HG02610 (cell line): ENCODE measurements at regions not wholly inside any gene's neighbourhood (a gene's known extent, or its start where the extent isn't known, plus 50 kb on each side); places are given as distances from the start of the nearest gene placed in this dataset.

Source experiments
- ATAC-seq: cut with Tn5 transposase; IDR thresholded peaks from one replicate; pipeline ENCODE4 v1.9.1; 2021; ENCODE audit warnings: mild to moderate bottlenecking, moderate library complexity; ENCODE audit not compliant: unreplicated experiment

GRCh38 chr18:2324459-2324858 is 246.8 kb downstream of the METTL4 start:
- no peak for ATAC-seq

GRCh38 chr18:2325308-2325849 is 245.9 kb downstream of the METTL4 start:
- ATAC-seq = no peak

DNA sequence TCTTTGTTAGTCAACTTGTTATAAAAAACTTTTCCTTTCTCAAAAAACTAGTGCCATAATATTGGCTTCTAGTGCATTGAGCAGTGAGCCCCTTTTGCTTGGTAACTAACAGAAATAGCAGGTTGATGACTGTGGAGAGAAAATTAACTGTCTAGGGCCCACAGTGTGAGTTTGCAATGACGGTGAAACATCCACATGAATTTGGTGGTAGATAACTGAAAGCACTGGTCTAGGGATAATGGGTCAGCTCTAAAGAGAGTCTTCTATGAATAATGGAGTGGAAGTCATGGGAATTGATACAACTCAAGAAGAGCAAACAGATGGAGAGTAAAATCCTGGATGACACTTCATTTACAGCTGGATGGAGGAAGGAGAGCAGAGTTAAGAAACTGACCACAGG is 245.4 kb downstream of the METTL4 start:
- no peak for ATAC-seq

DNA sequence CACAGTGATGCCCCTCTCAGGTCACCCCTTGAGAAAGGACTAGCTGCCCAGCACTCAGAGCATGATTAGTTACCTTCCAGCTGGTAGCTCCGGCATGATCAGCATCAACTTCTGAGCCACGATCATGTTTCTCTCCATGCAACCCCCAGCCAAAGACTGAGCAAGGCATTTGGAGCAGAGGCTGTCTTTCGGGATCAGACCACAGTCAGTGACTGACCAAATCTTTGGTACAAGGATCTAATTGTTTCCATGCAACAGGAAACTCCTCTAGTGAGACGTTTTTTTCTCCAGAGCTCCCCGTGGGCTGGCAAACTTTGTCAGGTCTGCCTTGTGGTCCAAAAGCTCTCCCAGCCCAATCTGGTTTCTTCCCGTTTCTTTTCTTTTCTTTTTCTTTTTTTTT is 244.3 kb downstream of the METTL4 start:
- ATAC-seq = no peak

DNA sequence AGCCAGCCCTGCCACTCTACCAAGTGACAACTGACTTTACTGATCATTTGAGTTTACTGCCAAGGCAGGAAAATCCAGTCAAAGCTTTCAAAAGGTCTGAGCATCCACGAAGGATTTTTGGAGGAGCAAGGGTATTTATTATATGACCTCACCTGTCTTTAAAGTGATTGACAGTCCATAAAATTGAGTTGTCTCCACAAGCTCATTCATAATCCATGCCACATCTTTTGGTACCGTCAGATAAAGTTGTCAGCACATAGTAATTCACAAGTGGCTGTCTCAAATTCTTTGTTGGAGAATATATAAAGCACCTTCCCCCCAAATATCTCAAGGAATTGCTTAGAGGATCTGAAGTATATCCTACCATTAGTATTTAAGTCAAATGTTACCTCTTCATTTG is 240.5 kb downstream of the METTL4 start:
- no peak for ATAC-seq

GRCh38 chr18:2331491-2331890 is 239.8 kb downstream of the METTL4 start:
- ATAC-seq = no peak

GRCh38 chr18:2336690-2337392 is 234.5 kb downstream of the METTL4 start:
- no peak for ATAC-seq

GRCh38 chr18:2337552-2338141 is 233.7 kb downstream of the METTL4 start:
- ATAC-seq = peak; percentile 77

DNA sequence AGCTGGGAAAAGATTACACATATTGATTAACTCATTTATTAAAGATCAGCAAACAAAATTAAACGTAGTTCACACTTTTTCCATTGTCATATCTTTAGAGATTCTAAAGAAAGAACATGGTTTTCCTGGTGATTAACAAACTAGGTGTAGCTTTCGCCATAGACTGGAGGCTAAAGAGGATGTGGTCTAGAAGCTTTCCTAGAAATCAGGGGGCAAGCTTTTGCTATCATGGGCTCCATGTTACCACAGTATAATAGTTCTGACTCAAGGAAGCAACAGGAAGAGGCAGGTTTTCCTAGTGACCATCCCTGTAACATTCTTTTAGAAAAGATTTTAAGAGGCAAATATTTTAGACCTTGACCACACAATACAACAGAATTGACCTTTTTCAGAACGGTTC is 232.7 kb downstream of the METTL4 start:
- ATAC-seq = no peak

DNA sequence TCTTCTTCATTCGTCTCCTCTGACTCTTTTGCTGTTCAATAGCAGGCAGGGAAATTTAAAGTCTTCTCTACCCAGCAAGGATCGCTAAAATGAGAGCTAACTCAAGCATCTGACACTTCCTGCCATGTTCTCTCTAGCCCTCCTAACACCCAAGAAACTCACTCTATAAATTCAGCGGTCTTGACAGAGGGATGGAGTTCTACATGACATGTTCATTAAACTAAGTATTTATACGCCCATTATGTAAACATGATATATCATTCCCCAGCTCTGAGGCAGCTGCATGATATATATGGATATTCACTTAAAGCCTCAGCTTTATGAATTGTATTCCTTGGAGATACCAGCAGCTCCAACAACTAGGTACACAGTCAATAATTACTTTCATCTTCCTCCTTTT is 231.0 kb downstream of the METTL4 start:
- ATAC-seq = no peak

DNA sequence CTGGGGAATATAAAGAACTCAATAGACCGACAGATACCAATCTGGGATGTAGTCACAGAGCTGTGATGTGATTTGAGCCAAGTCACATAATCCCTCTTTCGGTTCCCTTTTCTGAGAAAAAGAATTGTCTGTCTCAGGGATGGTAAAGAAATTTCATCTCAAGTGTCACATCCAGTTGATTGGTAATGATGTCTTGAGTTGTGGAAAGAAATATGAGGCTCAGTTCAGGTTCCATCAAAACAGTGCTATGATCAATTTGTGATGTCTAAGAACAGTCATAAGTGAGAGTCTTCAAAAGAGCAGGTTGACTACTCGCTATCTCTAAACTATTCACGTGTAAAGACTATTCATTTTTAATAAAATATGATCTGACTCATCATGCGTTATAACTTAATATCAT is 223.3 kb downstream of the METTL4 start:
- ATAC-seq = no peak

- ATAC-seq = no peak
Observed at GRCh38 chr18:2351126-2351850, 220.0 kb downstream of the METTL4 start.

GRCh38 chr18:2354292-2354691 is 217.0 kb downstream of the METTL4 start:
- no peak for ATAC-seq

GRCh38 chr18:2356906-2357305 is 214.4 kb downstream of the METTL4 start:
- no peak for ATAC-seq

- no peak for ATAC-seq
Observed at GRCh38 chr18:2360861-2361260, 210.4 kb downstream of the METTL4 start.

DNA sequence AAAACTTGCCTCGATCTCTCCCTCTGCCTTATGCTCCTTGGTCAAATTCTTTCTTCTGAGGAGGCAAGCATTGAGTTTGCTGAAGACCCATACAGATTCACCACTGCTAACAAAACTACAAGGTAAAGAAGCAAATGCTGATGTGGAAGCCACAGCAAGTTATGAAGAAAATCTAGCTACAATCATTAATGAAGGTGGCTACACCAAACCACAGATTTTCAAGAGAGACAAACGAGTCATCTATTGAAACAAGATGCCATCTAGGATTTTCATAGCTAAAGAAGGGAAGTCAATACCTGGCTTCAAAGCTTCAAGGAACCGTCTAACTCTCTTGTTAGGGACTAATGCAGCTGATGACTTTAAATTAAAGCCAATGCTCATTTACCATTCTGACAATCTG is 203.2 kb downstream of the METTL4 start:
- ATAC-seq = no peak

DNA sequence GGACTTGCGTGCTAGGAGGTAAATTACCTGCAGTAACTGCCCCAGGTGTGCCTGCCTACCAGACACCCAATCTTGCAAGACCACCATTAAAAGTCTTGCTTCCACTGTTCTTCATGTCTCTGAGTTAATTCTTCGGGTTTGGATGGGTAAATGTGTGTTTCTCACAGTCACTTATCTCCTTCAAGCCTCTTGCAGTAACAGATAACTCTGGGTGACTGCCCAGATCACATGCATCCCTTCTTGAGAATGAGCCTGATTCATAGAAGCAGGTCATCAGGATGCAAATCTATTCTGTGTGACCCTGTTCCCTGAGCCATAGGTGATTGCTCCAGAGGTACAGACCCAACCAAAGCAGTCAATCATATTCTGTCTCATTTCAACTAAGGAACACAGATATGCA is 194.6 kb downstream of the METTL4 start:
- no peak for ATAC-seq

DNA sequence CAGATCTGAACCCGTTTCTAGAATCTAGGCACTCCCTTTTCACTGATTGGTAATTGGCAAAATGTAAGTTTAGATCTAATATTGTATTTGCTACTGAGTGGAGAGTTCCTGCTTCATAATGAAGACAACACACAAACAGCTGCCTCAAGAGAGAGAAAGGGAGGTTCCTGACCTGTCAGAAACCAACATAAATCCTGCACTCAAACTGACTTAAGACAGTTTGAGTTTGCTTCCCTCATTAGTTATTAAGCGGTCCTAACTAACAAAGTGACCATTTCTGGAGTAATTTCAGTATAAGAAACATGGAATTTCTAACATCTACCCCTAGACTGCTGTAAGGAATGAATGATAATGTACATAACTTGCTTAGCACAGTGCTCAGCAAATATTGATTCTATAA is 191.2 kb downstream of the METTL4 start:
- ATAC-seq = no peak

DNA sequence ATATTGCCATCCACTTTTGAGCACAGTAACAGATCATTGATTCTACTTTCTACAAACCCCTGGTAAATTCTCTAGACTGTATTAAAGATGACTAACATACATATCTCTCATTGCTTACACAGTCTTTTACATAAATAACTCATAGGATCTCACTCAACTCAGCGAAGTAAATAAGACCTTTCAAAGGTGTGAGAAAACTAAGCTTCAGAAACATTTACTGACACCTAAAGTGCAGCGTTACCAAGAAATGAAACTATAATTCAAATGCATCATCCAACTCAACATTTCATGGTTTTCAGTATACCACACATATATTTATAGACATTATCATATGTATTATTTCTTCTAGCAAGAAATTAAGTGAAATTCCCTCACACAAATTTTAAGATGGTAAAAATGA is 189.8 kb downstream of the METTL4 start:
- ATAC-seq = no peak

GRCh38 chr18:2387588-2387987 is 183.7 kb downstream of the METTL4 start:
- no peak for ATAC-seq

- ATAC-seq = no peak
Observed at GRCh38 chr18:2390158-2390557, 181.1 kb downstream of the METTL4 start.

DNA sequence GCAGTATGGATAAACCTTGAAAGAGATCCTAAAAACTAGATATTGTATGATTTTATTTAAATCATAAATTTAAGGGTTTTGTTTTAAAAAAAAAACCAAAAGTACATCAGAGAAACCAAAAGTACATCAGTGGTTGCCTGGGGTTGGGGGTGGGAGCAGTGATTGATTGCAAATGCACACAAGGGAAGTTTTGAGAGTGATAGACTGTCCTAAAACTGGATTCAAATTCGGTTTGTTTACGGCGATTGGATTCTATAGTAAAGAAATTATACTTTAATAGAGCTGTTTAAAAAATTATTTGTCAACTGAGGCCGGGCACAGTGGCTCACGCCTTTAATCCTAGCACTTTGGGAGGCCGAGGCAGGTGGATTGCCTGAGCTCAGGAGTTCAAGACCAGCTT is 179.8 kb downstream of the METTL4 start:
- no peak for ATAC-seq
